PC-9 (cell line): ENCODE measurements at regions not wholly inside any gene's neighbourhood (a gene's known extent, or its start where the extent isn't known, plus 50 kb on each side); places are given as distances from the start of the nearest gene placed in this dataset.

Source experiments
- CTCF ChIP-seq: fragments of 200-600 bp; sonication (generic); conservative IDR thresholded peaks from 2 replicates; pipeline ENCODE4 v1.6.1; 2017; ENCODE audit warnings: mixed run types, antibody characterized with exemption, mild to moderate bottlenecking, moderate library complexity
- EZH2 ChIP-seq: fragments of 200-600 bp; sonication (generic); IDR thresholded peaks from 2 replicates; pipeline ENCODE4 v1.8.0; 2017; ENCODE audit warnings: antibody characterized with exemption, low read depth

GRCh38 chr5:87788416-87788815 is 375.7 kb upstream of the CCNH start:
- no peak for TF ChIP-seq CTCF
- TF ChIP-seq EZH2, result no peak
